HepG2 (cell line): ENCODE measurements at regions not wholly inside any gene's neighbourhood (a gene's known extent, or its start where the extent isn't known, plus 50 kb on each side); places are given as distances from the start of the nearest gene placed in this dataset.

Experiments used
- AKAP8 ChIP-seq: sonication (generic); formaldehyde crosslinking; IDR thresholded peaks from 2 replicates; pipeline ENCODE4 v1.5.1; 2020; ENCODE audit warnings: mild to moderate bottlenecking, missing genetic modification reagents
- EEA1 ChIP-seq: sonication (generic); formaldehyde crosslinking; IDR thresholded peaks from 2 replicates; pipeline ENCODE4 v1.5.1; 2020; ENCODE audit warnings: mild to moderate bottlenecking, missing genetic modification reagents, borderline replicate concordance
- GATA4 ChIP-seq: sonication (generic); IDR thresholded peaks from 2 replicates; pipeline ENCODE4 v1.6.1; 2016; ENCODE audit warnings: antibody characterized with exemption, low read depth, borderline replicate concordance
- HNF4G ChIP-seq, 2 experiments: sonication (generic) in 1 of 2; formaldehyde crosslinking in 1 of 2; IDR thresholded peaks; 2 replicates each; pipeline versions ENCODE4 v1.4.0 to v1.6.1; 2011 to 2020; ENCODE audit warnings: borderline replicate concordance in 2 of 2, low read depth in 2 of 2, mild to moderate bottlenecking in 2 of 2, low read length in 1 of 2, missing genetic modification reagents in 1 of 2, moderate library complexity in 1 of 2
- NFIB ChIP-seq: sonication (generic); formaldehyde crosslinking; IDR thresholded peaks from 2 replicates; pipeline ENCODE4 v1.9.0; 2021; ENCODE audit warnings: missing genetic modification reagents, mild to moderate bottlenecking, borderline replicate concordance
- NFKB2 ChIP-seq: sonication (generic); formaldehyde crosslinking; IDR thresholded peaks from 2 replicates; pipeline ENCODE4 v1.4.0; 2020; ENCODE audit warnings: missing genetic modification reagents, borderline replicate concordance
- SCMH1 ChIP-seq: sonication (generic); formaldehyde crosslinking; IDR thresholded peaks from 2 replicates; pipeline ENCODE4 v1.9.0; 2021; ENCODE audit warnings: missing genetic modification reagents, mild to moderate bottlenecking, borderline replicate concordance
- SIX1 ChIP-seq: sonication (generic); formaldehyde crosslinking; IDR thresholded peaks from 2 replicates; pipeline ENCODE4 v1.4.0; 2020; ENCODE audit warnings: missing genetic modification reagents, borderline replicate concordance
- YY1 ChIP-seq: IDR thresholded peaks from 2 replicates; pipeline ENCODE4 v1.6.1; 2011; ENCODE audit warnings: low read length, low read depth, moderate library complexity, mild to moderate bottlenecking; ENCODE audit not compliant: insufficient read depth, insufficient replicate concordance
- ZBTB8A ChIP-seq: sonication (generic); formaldehyde crosslinking; IDR thresholded peaks from 2 replicates; pipeline ENCODE4 v1.4.0; 2020; ENCODE audit warnings: mild to moderate bottlenecking, low read depth, missing genetic modification reagents, borderline replicate concordance
- ZFP90 ChIP-seq: sonication (generic); formaldehyde crosslinking; IDR thresholded peaks from 2 replicates; pipeline ENCODE4 v1.8.0; 2022; ENCODE audit warnings: missing genetic modification reagents, mild to moderate bottlenecking, inconsistent platforms, borderline replicate concordance
- ZNF251 ChIP-seq: sonication (generic); formaldehyde crosslinking; IDR thresholded peaks from 2 replicates; pipeline ENCODE4 v1.9.0; 2021; ENCODE audit warnings: mild to moderate bottlenecking, missing genetic modification reagents
- ZNF367 ChIP-seq: sonication (generic); formaldehyde crosslinking; IDR thresholded peaks from 2 replicates; pipeline ENCODE4 v1.4.0; 2020; ENCODE audit warnings: missing genetic modification reagents, borderline replicate concordance
- ZNF556 ChIP-seq: sonication (generic); formaldehyde crosslinking; IDR thresholded peaks from 2 replicates; pipeline ENCODE4 v1.4.0; 2020; ENCODE audit warnings: mild to moderate bottlenecking, missing genetic modification reagents, borderline replicate concordance
- ZNF777 ChIP-seq: sonication (generic); formaldehyde crosslinking; IDR thresholded peaks from 2 replicates; pipeline ENCODE4 v1.4.0; 2020; ENCODE audit warnings: missing genetic modification reagents
- ZZZ3 ChIP-seq: sonication (generic); formaldehyde crosslinking; IDR thresholded peaks from 2 replicates; pipeline ENCODE4 v1.4.0; 2020; ENCODE audit warnings: missing genetic modification reagents, mild to moderate bottlenecking, borderline replicate concordance
- TF ChIP-seq, protein P1 (sequence below): sonication (generic); formaldehyde crosslinking; IDR thresholded peaks from 2 replicates; pipeline ENCODE4 v1.5.0; 2020; ENCODE audit warnings: mild to moderate bottlenecking, missing genetic modification reagents
- TF ChIP-seq, protein P2 (sequence below): sonication (generic); formaldehyde crosslinking; conservative IDR thresholded peaks from 2 replicates; pipeline ENCODE4 v1.4.0; 2020; ENCODE audit warnings: missing genetic modification reagents
- TF ChIP-seq, protein P3 (sequence below): sonication (generic); formaldehyde crosslinking; IDR thresholded peaks from 2 replicates; pipeline ENCODE4 v1.8.1; 2023; ENCODE audit warnings: missing genetic modification reagents, inconsistent platforms, borderline replicate concordance
- TF ChIP-seq, protein P4 (sequence below): sonication (generic); formaldehyde crosslinking; IDR thresholded peaks from 2 replicates; pipeline ENCODE4 v1.4.0; 2020; ENCODE audit warnings: mild to moderate bottlenecking, missing genetic modification reagents
- TF ChIP-seq, protein P5 (sequence below): sonication (generic); formaldehyde crosslinking; IDR thresholded peaks from 2 replicates; pipeline ENCODE4 v1.8.1; 2023; ENCODE audit warnings: mild to moderate bottlenecking, missing genetic modification reagents, borderline replicate concordance
- TF ChIP-seq, protein P6 (sequence below): sonication (generic); formaldehyde crosslinking; IDR thresholded peaks from 2 replicates; pipeline ENCODE4 v1.4.0; 2020; ENCODE audit warnings: missing genetic modification reagents

DNA sequence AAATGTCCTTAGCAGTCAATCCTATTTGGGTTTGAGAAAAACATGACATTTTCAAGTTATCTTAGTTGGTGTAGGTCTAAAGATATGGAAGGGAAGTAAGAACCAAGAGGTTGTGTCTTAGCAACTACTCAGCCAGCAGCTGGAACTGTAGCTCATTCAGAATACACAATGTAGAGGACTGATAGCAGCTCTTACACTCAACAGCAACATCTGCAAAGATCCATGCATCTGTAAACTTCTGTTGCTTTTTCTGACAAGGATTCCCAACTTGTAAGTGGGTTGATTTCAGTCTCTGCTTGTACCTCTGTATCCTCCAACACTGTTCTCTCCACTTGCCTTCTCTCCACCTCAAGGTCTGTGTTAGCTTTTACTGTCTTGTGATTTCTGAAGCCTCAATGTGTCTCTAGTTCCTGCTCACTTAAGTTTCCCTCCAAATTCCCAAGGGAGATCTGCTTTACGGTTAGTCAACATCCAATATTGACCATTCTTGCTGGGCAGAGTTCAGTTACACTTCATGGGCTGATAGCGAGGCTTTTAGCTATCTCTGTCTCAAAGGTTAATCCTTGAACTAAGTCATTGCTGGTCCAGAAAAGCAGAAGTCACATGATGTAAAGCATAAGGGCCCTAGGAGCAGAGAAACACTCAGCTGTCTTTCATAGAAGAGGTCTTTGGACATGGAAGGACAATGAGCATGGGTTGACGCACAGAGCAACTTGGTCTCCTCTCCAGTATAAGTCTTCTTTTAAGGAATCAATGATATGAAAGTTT is 71.6 kb upstream of the LGSN start (continued):
- TF ChIP-seq, protein P1, sequence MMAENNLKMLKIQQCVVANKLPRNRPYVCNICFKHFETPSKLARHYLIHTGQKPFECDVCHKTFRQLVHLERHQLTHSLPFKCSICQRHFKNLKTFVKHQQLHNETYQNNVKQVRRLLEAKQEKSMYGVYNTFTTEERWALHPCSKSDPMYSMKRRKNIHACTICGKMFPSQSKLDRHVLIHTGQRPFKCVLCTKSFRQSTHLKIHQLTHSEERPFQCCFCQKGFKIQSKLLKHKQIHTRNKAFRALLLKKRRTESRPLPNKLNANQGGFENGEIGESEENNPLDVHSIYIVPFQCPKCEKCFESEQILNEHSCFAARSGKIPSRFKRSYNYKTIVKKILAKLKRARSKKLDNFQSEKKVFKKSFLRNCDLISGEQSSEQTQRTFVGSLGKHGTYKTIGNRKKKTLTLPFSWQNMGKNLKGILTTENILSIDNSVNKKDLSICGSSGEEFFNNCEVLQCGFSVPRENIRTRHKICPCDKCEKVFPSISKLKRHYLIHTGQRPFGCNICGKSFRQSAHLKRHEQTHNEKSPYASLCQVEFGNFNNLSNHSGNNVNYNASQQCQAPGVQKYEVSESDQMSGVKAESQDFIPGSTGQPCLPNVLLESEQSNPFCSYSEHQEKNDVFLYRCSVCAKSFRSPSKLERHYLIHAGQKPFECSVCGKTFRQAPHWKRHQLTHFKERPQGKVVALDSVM (CRISPR knock-in tag) = peak; percentile 78
- TF ChIP-seq, protein P2, sequence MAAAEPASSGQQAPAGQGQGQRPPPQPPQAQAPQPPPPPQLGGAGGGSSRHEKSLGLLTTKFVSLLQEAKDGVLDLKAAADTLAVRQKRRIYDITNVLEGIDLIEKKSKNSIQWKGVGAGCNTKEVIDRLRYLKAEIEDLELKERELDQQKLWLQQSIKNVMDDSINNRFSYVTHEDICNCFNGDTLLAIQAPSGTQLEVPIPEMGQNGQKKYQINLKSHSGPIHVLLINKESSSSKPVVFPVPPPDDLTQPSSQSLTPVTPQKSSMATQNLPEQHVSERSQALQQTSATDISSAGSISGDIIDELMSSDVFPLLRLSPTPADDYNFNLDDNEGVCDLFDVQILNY (CRISPR knock-in tag) = no peak
- TF ChIP-seq ZNF777 (CRISPR knock-in tag) = no peak; the same call in 1 of the 2 replicates
- peak; percentile 63; the same call in 1 of the 2 replicates for TF ChIP-seq ZBTB8A (CRISPR knock-in tag)
- TF ChIP-seq AKAP8 = peak; percentile 68
- TF ChIP-seq, protein P3, sequence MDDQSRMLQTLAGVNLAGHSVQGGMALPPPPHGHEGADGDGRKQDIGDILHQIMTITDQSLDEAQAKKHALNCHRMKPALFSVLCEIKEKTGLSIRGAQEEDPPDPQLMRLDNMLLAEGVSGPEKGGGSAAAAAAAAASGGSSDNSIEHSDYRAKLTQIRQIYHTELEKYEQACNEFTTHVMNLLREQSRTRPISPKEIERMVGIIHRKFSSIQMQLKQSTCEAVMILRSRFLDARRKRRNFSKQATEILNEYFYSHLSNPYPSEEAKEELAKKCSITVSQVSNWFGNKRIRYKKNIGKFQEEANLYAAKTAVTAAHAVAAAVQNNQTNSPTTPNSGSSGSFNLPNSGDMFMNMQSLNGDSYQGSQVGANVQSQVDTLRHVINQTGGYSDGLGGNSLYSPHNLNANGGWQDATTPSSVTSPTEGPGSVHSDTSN (CRISPR knock-in tag) = no peak
- no peak for TF ChIP-seq SCMH1 (CRISPR knock-in tag)
- no peak for TF ChIP-seq NFIB (CRISPR knock-in tag)
- TF ChIP-seq, protein P4, sequence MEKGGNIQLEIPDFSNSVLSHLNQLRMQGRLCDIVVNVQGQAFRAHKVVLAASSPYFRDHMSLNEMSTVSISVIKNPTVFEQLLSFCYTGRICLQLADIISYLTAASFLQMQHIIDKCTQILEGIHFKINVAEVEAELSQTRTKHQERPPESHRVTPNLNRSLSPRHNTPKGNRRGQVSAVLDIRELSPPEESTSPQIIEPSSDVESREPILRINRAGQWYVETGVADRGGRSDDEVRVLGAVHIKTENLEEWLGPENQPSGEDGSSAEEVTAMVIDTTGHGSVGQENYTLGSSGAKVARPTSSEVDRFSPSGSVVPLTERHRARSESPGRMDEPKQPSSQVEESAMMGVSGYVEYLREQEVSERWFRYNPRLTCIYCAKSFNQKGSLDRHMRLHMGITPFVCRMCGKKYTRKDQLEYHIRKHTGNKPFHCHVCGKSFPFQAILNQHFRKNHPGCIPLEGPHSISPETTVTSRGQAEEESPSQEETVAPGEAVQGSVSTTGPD (CRISPR knock-in tag) = no peak
- peak; percentile 96 for TF ChIP-seq SIX1
- TF ChIP-seq ZNF367 (CRISPR knock-in tag) = no peak; the same call in 1 of the 2 replicates
- peak; percentile 99 for TF ChIP-seq HNF4G (IDR thresholded peaks at IDR 0.05; ENCODE audit: borderline replicate concordance, low read depth, low read length)
- peak; percentile 99 for TF ChIP-seq HNF4G (CRISPR knock-in tag; IDR thresholded peaks at IDR 0.05; ENCODE audit: borderline replicate concordance, low read depth)
- TF ChIP-seq ZFP90 (CRISPR knock-in tag) = peak; percentile 91
- no peak for TF ChIP-seq ZNF251 (CRISPR knock-in tag)
- TF ChIP-seq ZNF556 = peak; percentile 33; the same call in 1 of the 2 replicates
- no peak for TF ChIP-seq ZZZ3 (CRISPR knock-in tag)
- no peak for TF ChIP-seq NFKB2 (CRISPR knock-in tag)
- TF ChIP-seq EEA1 (CRISPR knock-in tag) = no peak
- TF ChIP-seq, protein P5, sequence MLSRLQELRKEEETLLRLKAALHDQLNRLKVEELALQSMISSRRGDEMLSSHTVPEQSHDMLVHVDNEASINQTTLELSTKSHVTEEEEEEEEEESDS (CRISPR knock-in tag) = no peak
- TF ChIP-seq, protein P6, sequence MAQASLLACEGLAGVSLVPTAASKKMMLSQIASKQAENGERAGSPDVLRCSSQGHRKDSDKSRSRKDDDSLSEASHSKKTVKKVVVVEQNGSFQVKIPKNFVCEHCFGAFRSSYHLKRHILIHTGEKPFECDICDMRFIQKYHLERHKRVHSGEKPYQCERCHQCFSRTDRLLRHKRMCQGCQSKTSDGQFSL = no peak; the same call in 1 of the 2 replicates
- TF ChIP-seq YY1 = no peak
- peak; percentile 98 for TF ChIP-seq GATA4
